Coronary artery (tissue), 2 donors: ENCODE measurements at regions not wholly inside any gene's neighbourhood (a gene's known extent, or its start where the extent isn't known, plus 50 kb on each side); places are given as distances from the start of the nearest gene placed in this dataset.

Experiments used
- DNase-seq: peaks from one replicate; pipeline ENCODE4 v3.0.0-alpha.2; 2017; ENCODE audit warnings: low spot score
- H3K27ac ChIP-seq, 2 donors: fragments of 200-600 bp; sonication (generic); one replicate each; pipeline ENCODE4 v1.5.1; 2016 to 2019
- H3K4me3 ChIP-seq: fragments of 200-600 bp; sonication (generic); 2 replicates; pipeline ENCODE4 v1.5.1; 2016; ENCODE audit warnings: mild to moderate bottlenecking, moderate library complexity
- TF ChIP-seq, protein P1 (sequence below): fragments of 200-600 bp; sonication (generic); IDR thresholded peaks from one replicate; pipeline ENCODE4 v1.5.1; 2019; ENCODE audit warnings: antibody characterized with exemption

DNA sequence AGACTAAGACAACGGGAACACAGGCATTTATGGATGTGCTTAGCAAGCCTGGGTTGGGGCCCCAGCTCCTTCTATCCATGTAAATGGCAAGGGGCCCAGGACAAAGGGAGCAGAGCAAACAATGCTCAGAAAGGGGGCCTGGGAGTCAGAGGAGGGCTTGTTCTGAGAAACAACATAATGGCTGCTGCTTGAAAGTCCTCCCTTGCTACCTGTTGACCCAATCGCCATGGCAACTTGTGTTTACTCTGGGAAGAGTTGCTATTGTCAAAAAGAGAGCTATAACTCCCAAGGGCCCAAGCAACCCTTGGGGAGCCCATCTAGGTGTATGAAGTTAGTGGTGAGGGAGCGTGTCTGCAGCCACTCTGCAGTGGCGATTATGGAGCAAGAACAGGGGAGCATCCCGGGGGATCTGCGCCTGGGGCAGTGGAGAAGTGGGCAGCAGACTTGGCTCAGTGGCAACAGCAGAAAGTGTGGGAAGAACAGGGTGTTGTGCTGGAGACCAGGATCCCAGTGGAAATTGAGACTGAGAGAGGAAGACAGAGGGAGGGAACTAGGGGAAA, 118.7 kb upstream of the NLRP1 start:
- no peak for DNase-seq
- H3K27ac ChIP-seq, result no peak overlapping the region
- H3K4me3 ChIP-seq, result no peak overlapping the region
- TF ChIP-seq, protein P1, sequence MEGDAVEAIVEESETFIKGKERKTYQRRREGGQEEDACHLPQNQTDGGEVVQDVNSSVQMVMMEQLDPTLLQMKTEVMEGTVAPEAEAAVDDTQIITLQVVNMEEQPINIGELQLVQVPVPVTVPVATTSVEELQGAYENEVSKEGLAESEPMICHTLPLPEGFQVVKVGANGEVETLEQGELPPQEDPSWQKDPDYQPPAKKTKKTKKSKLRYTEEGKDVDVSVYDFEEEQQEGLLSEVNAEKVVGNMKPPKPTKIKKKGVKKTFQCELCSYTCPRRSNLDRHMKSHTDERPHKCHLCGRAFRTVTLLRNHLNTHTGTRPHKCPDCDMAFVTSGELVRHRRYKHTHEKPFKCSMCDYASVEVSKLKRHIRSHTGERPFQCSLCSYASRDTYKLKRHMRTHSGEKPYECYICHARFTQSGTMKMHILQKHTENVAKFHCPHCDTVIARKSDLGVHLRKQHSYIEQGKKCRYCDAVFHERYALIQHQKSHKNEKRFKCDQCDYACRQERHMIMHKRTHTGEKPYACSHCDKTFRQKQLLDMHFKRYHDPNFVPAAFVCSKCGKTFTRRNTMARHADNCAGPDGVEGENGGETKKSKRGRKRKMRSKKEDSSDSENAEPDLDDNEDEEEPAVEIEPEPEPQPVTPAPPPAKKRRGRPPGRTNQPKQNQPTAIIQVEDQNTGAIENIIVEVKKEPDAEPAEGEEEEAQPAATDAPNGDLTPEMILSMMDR, result no peak

DNA sequence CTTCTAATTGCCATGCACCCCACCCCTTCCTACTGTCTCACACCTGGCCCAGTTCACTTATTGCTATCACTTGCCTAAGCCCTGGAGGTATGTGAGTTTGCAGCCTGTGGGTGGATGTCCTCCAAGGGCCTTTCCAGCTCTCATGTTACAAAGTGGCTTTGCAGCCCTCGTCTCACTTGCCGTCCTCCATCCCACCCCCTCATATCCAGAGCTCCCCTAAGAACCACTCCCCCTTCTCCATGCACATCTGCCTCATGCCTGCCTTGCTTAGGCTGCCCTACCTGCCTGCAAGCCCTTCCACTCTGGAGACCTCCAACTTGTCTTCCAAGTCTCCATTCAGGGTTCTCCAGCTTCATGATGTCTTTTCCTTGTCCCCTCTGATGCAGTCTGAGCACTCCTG, 119.4 kb upstream of the NLRP1 start:
- H3K4me3 ChIP-seq, result no peak overlapping the region
- TF ChIP-seq, protein P1, result no peak
- no peak overlapping the region for H3K27ac ChIP-seq
- DNase-seq, result no peak

DNA sequence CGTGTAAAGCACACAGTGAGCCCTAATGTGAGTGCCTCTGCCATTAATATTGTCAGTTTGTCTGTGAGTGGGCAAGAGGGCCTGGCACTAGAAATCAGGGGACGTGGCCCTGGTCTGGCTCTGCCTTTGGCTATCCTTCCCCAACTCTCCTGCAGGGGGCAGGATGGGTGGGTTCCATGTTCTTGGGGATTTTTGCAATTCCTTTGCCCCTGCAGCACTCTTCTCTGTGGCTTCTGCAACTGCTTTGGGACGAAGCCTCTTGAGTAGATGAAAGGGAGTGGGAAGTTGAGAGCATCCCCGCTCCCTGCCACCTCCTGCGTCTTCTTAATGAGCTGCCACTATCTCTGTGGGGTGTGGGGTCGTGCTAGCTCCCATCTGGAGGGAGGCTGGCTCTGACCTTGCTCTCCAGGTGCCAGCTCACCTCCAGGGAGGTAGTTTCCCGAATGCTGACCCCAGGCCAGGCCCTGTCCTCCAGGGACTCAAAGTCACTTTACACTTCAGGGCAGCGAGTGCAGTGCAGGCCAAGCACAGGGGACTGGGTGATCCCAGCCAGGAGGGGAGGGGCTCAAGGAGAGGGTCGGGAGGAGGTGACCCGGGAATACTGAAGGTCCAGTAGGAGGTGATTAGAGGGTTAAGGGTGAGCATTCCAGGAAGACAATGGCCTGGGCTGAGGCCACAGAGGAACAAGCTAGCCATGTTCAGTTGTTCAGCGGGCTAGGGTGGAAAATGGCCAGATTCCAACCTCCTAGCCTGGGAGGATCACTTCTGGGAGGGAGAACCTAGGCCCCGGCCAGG, 121.0 kb upstream of the NLRP1 start:
- Histone ChIP-seq H3K27ac (no peak overlapping the region), H3K4me3 (no peak overlapping the region)
- TF ChIP-seq, protein P1, result no peak
- DNase-seq, result peak; percentile 38

DNA sequence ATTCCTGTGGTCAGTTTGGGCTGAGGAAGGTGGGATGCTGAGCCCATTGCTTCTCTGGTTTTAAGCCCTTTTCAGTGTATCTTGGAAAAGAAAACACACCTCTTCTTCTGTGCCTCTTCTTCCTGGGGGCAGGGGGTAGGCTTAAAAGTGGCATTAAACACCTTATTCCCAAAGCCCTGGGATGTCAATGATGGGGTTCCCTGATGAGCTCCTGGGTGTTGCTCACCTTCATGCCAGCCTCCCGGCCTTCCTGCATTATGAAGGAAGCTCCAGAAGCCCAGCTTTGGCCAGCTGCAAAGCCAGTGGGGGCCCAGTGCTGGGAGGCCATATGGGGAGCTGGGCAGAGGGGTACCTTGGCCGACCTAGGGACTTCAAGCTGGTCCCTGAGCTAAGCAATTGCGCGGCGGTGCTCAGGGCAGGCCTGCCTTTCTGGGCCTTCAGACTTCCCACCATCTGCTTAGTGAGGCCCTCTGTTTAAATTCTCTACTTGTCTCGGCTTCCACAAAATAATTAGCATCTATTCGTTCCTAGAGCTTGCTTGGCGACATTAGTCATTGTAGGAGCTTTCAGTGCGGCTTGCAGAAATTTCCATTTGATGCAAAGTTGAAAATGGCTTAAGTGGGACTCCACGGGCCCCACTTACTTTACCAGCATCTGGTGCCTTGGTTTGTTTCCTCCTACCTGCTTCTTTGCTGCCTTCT, 121.7 kb upstream of the NLRP1 start:
- TF ChIP-seq, protein P1, result no peak
- DNase-seq, result peak; percentile 56
- Histone ChIP-seq H3K27ac (no peak overlapping the region), H3K4me3 (no peak overlapping the region)

DNA sequence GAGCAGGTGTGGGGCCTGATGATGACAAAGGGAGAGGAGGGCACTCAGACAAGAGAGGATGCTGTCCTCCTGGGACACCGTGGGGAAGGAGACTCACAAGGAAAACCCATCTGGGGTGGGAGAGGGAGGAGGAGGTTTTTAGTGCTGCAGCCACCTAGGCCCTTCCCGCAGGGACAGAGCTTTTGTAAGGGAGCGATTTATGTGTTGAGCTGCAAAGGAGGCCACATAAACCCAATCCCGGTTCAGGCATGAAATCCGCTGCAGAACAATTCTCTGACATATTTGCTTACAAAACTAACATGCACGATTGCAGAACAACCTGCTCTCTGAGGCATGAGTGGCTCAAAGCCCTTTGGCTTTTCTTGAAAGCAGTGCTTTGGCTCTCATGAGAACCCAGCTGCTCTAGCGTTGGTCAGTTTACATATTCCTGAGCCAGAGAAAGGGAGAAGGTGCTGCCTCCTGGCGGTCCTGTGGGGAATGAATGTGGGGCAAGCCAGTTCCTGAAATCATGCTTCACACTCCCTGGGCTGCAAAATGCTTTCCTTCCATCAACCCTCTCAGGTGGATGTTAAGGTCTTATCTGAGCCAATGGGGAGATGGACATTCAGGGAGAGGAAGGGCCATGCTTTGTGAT, 122.4 kb upstream of the NLRP1 start:
- TF ChIP-seq, protein P1, result no peak
- Histone ChIP-seq H3K4me3 (no peak overlapping the region), H3K27ac (no peak overlapping the region)
- DNase-seq, result peak; percentile 66

DNA sequence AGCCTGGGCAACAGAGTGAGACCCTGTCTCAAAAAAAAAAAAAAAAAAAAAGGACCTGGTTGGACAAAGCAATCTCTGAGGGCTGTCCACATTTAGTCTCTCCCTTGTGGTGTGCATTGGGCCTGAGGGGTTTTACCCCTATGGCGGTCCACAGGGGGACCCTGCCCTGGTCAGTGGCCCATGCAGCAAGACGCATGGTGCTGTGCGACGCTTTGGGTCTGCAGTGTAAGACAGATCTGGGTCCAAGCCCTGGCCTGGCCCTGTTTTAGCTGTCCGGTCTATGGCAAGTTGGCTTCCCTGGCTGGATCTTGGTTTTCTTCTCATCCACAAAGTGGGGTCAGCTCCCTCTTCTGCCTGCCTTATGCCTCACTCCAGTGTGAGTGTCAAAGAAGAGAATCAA, 123.2 kb upstream of the NLRP1 start:
- Histone ChIP-seq H3K27ac (no peak overlapping the region), H3K4me3 (no peak overlapping the region)
- peak; percentile 21 for DNase-seq
- TF ChIP-seq, protein P1, result no peak
